Psoas muscle (tissue), 7 donors: ENCODE measurements at regions not wholly inside any gene's neighbourhood (a gene's known extent, or its start where the extent isn't known, plus 50 kb on each side); places are given as distances from the start of the nearest gene placed in this dataset.

ENCODE experiments used
- ATAC-seq, 4 donors: fragments of 200-7000 bp; cut with Tn5 transposase; one replicate each; pipeline ENCODE4 v1.9.1; 2020; ENCODE audit warnings: moderate library complexity in 3 of 4, mild to moderate bottlenecking in 2 of 4
- DNase-seq, 2 donors: peaks; one replicate each; pipeline ENCODE4 v3.0.0-alpha.2; 2020
- H3K27ac ChIP-seq: fragments of 200-600 bp; one replicate; pipeline ENCODE4 v1.8.0; 2022
- H3K27me3 ChIP-seq, 3 donors: fragments of 200-600 bp in 1 of 3; one replicate each; pipeline versions ENCODE4 v1.6.1 to v1.8.0; 2013 to 2022; ENCODE audit warnings: low read length in 2 of 3, mild to moderate bottlenecking in 2 of 3, moderate library complexity in 1 of 3; ENCODE audit not compliant: insufficient read depth in 3 of 3
- H3K36me3 ChIP-seq, 2 donors: fragments of 200-600 bp in 1 of 2; one replicate each; pipeline versions ENCODE4 v1.6.1 to v1.8.0; 2013 to 2022; ENCODE audit warnings: low read depth in 1 of 2, mild to moderate bottlenecking in 1 of 2, moderate library complexity in 1 of 2; ENCODE audit not compliant: insufficient read depth in 1 of 2
- H3K4me1 ChIP-seq: fragments of 200-600 bp; one replicate; pipeline ENCODE4 v1.8.0; 2022
- H3K4me3 ChIP-seq: fragments of 200-600 bp; one replicate; pipeline ENCODE4 v1.8.0; 2022; ENCODE audit warnings: mild to moderate bottlenecking
- H3K9me3 ChIP-seq: fragments of 200-600 bp; one replicate; pipeline ENCODE4 v1.8.0; 2022
- WGBS, 3 donors: extraction: QIAGEN DNeasy Blood & Tissue Kit; methylation state at CpG; one replicate each; pipeline versions ENCODE4 v1.1.6 to v1.1.7; 2013; 5-methylcytosine and 5-hydroxymethylcytosine counted together
- intact Hi-C, 2 donors: fragments of 100-400 bp; cut with DNase I; formaldehyde crosslinking; loops; one replicate each; pipeline versions ENCODE4 v1.11.0 to v1.14.2; 2022
- TF ChIP-seq, protein P1 (sequence below): fragments of 200-600 bp; IDR thresholded peaks from one replicate; pipeline ENCODE4 v1.8.0; 2022; ENCODE audit warnings: antibody characterized with exemption
- donor health status: healthy with polysubstance abuse.
- donor health status: DM: no; HTN: no; CAD: no; lungs with moderate emphysema.
- donor health status: Bipolar disorder and iron deficiency.
- donor health status: healthy.
- donor health status: DM: yes; HTN: yes; CAD: no.
- donor health status: DM: no; HTN: no; CAD: no.
- donor health status: DM: yes; HTN: yes; CAD: no.

DNA sequence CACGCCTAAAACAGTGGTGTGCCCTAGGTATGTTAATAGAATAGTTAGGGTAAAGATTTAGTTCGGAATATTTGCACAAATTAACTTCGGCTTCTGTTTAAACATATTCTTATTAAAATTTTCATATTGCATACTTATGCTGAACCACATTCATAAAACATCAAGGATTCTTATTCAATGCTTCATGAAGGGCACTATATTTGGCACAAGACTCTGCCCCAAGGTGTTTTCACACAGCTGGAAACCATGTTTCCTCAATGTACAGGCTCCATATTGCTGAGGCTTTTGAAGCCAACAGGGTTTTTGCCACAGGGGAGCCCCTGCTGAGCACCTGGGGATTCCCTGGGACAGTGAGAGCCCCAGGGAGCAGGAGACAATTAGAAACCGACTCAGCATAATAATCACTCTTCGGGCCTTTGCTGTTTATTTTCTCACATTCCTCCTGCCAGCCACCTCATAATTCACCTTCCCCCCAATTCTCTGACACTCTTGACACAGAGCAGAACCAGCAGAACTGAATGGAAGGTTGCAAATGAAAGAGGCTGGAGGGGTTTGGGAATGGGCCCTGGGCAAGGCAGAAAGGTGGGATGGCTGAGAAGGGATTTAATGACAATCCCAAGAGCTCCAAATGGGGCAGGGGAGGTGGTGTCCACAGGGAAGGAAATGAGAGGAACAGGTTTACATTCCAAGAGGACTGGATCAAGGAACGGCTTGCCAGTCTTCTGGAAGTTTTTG is 72.3 kb upstream of the POMP start:
- WGBS, 3 donors, result 65 to 75% (median 73%) methylated on average over 6 of the region's 6 CpGs
- DNase-seq, result no peak
- H3K27ac ChIP-seq, result no peak overlapping the region
- ATAC-seq, result no peak
- no peaks in the 10 kb centered on the region for H3K27me3 ChIP-seq
- H3K4me1 ChIP-seq, result no peaks in the 10 kb centered on the region
- no peak overlapping the region for H3K4me3 ChIP-seq
- TF ChIP-seq, protein P1, sequence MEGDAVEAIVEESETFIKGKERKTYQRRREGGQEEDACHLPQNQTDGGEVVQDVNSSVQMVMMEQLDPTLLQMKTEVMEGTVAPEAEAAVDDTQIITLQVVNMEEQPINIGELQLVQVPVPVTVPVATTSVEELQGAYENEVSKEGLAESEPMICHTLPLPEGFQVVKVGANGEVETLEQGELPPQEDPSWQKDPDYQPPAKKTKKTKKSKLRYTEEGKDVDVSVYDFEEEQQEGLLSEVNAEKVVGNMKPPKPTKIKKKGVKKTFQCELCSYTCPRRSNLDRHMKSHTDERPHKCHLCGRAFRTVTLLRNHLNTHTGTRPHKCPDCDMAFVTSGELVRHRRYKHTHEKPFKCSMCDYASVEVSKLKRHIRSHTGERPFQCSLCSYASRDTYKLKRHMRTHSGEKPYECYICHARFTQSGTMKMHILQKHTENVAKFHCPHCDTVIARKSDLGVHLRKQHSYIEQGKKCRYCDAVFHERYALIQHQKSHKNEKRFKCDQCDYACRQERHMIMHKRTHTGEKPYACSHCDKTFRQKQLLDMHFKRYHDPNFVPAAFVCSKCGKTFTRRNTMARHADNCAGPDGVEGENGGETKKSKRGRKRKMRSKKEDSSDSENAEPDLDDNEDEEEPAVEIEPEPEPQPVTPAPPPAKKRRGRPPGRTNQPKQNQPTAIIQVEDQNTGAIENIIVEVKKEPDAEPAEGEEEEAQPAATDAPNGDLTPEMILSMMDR, result no peak
- H3K9me3 ChIP-seq, result no peaks in the 10 kb centered on the region
- H3K36me3 ChIP-seq, result no peaks in the 10 kb centered on the region
- intact Hi-C loops, result no loop called here

DNA sequence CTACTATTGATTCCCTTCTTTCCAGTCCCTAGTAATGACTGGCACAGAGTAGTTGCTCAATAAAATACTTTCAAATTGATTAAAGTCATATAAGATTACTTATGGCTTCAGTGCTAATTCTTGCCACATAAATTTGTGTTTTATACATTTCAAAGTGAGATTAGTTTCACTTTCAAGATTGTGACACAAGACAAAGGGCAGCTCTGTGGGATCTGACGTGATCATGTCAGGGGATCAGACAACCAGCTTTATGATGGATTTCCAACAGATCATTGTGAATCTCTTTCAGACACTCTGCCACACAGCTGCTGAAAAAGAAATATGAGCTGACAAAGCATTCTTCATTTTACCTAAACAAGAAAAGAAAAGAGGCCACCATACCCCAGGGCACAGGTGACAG is 73.4 kb upstream of the POMP start:
- no peaks in the 10 kb centered on the region for H3K9me3 ChIP-seq
- intact Hi-C loops, result no loop called here
- H3K27ac ChIP-seq, result no peak overlapping the region
- no peaks in the 10 kb centered on the region for H3K36me3 ChIP-seq
- ATAC-seq (no peak), DNase-seq (no peak)
- TF ChIP-seq, protein P1, result no peak
- WGBS, 3 donors, result 77 to 88% (median 78%) methylated on average over 1 of the region's 1 CpG
- no peaks in the 10 kb centered on the region for H3K27me3 ChIP-seq
- H3K4me1 ChIP-seq, result no peaks in the 10 kb centered on the region
- no peak overlapping the region for H3K4me3 ChIP-seq

DNA sequence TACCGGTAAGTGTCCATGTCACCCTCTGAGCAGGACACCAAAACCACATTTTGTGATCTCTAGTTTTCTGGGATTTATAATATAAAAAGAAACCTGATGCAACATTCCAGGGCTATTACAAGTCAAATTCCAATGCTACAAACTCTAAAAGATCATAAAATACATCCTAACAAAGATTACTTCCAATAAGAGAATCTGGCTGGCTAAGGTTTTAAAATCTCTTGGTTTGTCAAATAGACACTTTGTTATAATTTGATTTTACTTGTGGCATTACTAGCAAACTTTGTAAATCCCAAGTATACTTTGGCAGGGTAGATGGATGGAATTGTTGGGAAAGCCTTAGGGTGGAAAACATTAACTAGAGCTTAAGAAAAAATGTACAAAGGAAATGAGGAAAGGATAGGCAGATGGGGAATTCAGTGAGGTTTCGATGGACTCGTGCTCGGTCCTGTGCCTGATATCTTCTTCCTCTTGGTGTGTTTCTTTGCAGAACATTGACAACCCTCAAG is 74.0 kb upstream of the POMP start:
- 68 to 74% (median 73%) methylated on average over 4 of the region's 4 CpGs for WGBS, 3 donors
- Histone ChIP-seq H3K4me1 (no peaks in the 10 kb centered on the region), H3K36me3 (no peaks in the 10 kb centered on the region), H3K27ac (no peak overlapping the region), H3K4me3 (no peak overlapping the region), H3K27me3 (no peaks in the 10 kb centered on the region), H3K9me3 (no peaks in the 10 kb centered on the region)
- DNase-seq, result no peak
- TF ChIP-seq, protein P1, result no peak
- intact Hi-C loops, result no loop called here
- ATAC-seq, result no peak

DNA sequence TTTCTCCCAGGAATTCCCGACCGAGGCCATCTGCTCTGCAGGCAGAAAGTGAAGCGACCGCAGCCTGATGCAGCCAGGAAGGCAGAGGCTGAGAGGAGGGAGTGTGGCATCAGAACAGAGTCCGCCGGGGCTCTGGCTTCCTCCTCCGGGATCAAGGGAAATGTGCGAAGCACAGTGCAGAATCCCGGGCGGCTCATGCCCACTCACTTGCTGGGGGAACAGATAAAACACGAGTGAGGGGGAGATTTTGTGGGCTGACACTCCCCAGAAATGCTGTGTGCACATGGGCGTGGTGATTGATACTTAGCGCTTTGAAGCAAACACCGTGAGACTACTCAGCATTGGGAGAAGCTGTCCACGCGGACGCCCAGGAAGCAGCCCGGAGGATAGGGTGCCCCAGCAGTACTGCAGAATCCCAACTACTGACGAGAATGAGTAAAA is 75.3 kb upstream of the POMP start:
- no peaks in the 10 kb centered on the region for H3K4me1 ChIP-seq
- DNase-seq (no peak), ATAC-seq (no peak)
- H3K9me3 ChIP-seq, result no peaks in the 10 kb centered on the region
- TF ChIP-seq, protein P1, result no peak
- intact Hi-C loops, result no loop called here
- no peak overlapping the region for H3K4me3 ChIP-seq
- H3K27ac ChIP-seq, result no peak overlapping the region
- H3K36me3 ChIP-seq, result no peaks in the 10 kb centered on the region
- WGBS, 3 donors, result 52 to 55% (median 52%) methylated on average over 19 of the region's 19 CpGs
- no peaks in the 10 kb centered on the region for H3K27me3 ChIP-seq

DNA sequence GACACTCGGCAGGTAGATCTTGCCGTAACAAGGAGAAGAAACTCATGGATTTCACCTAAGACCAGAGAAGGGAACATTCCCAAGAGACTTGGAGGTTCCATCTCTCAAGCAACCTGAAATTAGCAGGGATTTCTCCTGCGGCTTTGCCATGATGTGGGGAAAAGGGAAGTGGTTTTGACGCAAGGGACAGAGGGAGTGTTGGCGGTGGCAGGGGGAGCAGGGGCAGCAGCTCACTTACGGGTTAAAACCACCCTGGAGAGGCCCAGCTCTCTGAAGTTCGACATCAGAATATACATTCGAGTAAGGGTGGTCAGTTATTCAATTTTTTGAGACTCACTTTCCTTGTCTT is 76.1 kb upstream of the POMP start:
- WGBS, 3 donors, result 67 to 74% (median 70%) methylated on average over 8 of the region's 8 CpGs
- TF ChIP-seq, protein P1, result no peak
- Histone ChIP-seq H3K9me3 (no peaks in the 10 kb centered on the region), H3K4me3 (no peak overlapping the region), H3K27me3 (no peaks in the 10 kb centered on the region), H3K4me1 (no peaks in the 10 kb centered on the region), H3K27ac (no peak overlapping the region), H3K36me3 (no peaks in the 10 kb centered on the region)
- no peak for ATAC-seq
- intact Hi-C loops, result no loop called here
- DNase-seq, result no peak
